IMR-90 (cell line): ENCODE measurements at regions not wholly inside any gene's neighbourhood (a gene's known extent, or its start where the extent isn't known, plus 50 kb on each side); places are given as distances from the start of the nearest gene placed in this dataset.

Source experiments
- ATAC-seq: fragments of 200-7000 bp; cut with Tn5 transposase; 2 replicates; pipeline ENCODE4 v1.9.1; 2020; ENCODE audit warnings: low read depth, mild to moderate bottlenecking, moderate library complexity
- BruUV-seq: library from RNA; stranded (reverse); fragments of 400-500 nt; replicated peaks from 2 replicates; lab custom pipeline; 2021; lab: Mats Ljungman, UMichigan
- CTCF ChIA-PET: fragments of 300-600 bp; formaldehyde crosslinking; extraction: SDS; loops from one replicate; lab custom pipeline; 2021; ENCODE audit warnings: antibody characterized with exemption; lab: Yijun Ruan, JAX
- POLR2A ChIA-PET: fragments of 300-600 bp; sonication (Branson Sonifier 250); formaldehyde crosslinking; loops from one replicate; lab custom pipeline; 2022; ENCODE audit warnings: antibody characterized with exemption; ENCODE audit not compliant: unreplicated experiment; lab: Charles Lee
- DNase-seq: peaks from one replicate; pipeline ENCODE4 v3.0.0; 2013
- H2AFZ ChIP-seq: replicated peaks from 2 replicates; pipeline ENCODE3; 2013; ENCODE audit warnings: low read length, mild to moderate bottlenecking; ENCODE audit not compliant: poor library complexity
- H2AK5ac ChIP-seq: 2 replicates; pipeline ENCODE4 v1.6.1; 2013; ENCODE audit warnings: low read depth, low read length, inconsistent platforms
- H2AK9ac ChIP-seq: replicated peaks from 2 replicates; pipeline ENCODE3; 2013; ENCODE audit warnings: mild to moderate bottlenecking, low read depth, low read length, moderate library complexity; ENCODE audit not compliant: poor library complexity
- H2BK120ac ChIP-seq: 2 replicates; pipeline ENCODE4 v1.6.1; 2013; ENCODE audit warnings: low read depth, low read length, inconsistent platforms
- H2BK15ac ChIP-seq: 3 replicates; pipeline ENCODE4 v1.6.1; 2013; ENCODE audit warnings: low read depth, low read length, inconsistent platforms
- H2BK20ac ChIP-seq: 2 replicates; pipeline ENCODE4 v1.6.1; 2013; ENCODE audit warnings: low read depth, mild to moderate bottlenecking, inconsistent platforms, low read length, moderate library complexity
- H2BK5ac ChIP-seq: 2 replicates; pipeline ENCODE4 v1.6.1; 2013; ENCODE audit warnings: mild to moderate bottlenecking, low read depth, low read length, inconsistent platforms; ENCODE audit not compliant: poor library complexity, severe bottlenecking
- H3K14ac ChIP-seq: replicated peaks from 2 replicates; pipeline ENCODE4 v1.6.1; 2013; ENCODE audit warnings: low read depth, low read length, inconsistent platforms
- H3K18ac ChIP-seq: 2 replicates; pipeline ENCODE4 v1.6.1; 2013; ENCODE audit warnings: low read depth, low read length, control low read depth
- H3K23ac ChIP-seq: 2 replicates; pipeline ENCODE4 v1.6.1; 2013; ENCODE audit warnings: low read depth, low read length, inconsistent platforms
- H3K27ac ChIP-seq: 2 replicates; pipeline ENCODE4 v1.5.1; 2013; ENCODE audit warnings: mild to moderate bottlenecking, control low read depth, low read length; ENCODE audit not compliant: insufficient read depth
- H3K27me3 ChIP-seq: 2 replicates; pipeline ENCODE4 v1.6.1; 2013; ENCODE audit warnings: low read length; ENCODE audit not compliant: control insufficient read depth, insufficient read depth
- H3K36me3 ChIP-seq: 2 replicates; pipeline ENCODE4 v1.6.1; 2013; ENCODE audit warnings: low read length, mixed read lengths; ENCODE audit not compliant: control insufficient read depth, insufficient read depth
- H3K4ac ChIP-seq: 2 replicates; pipeline ENCODE4 v1.6.1; 2013; ENCODE audit warnings: low read depth, low read length, inconsistent platforms
- H3K4me1 ChIP-seq: 2 replicates; pipeline ENCODE4 v1.6.1; 2013; ENCODE audit warnings: low read length, mixed read lengths; ENCODE audit not compliant: control insufficient read depth, insufficient read depth
- H3K4me2 ChIP-seq: 2 replicates; pipeline ENCODE4 v1.6.1; 2013; ENCODE audit warnings: low read depth, mild to moderate bottlenecking, control low read depth, low read length, moderate library complexity
- H3K4me3 ChIP-seq: 2 replicates; pipeline ENCODE4 v1.5.1; 2013; ENCODE audit warnings: low read depth, mild to moderate bottlenecking, control low read depth, low read length, moderate library complexity; ENCODE audit not compliant: insufficient read depth
- H3K56ac ChIP-seq: 2 replicates; pipeline ENCODE4 v1.6.1; 2013; ENCODE audit warnings: low read length, inconsistent platforms; ENCODE audit not compliant: insufficient read depth; ENCODE audit errors: extremely low read depth
- H3K79me1 ChIP-seq, 2 experiments: 2 replicates each; pipeline ENCODE4 v1.6.1; 2013; ENCODE audit warnings: low read length in 2 of 2, inconsistent platforms in 1 of 2, low read depth in 1 of 2
- H3K9ac ChIP-seq: 2 replicates; pipeline ENCODE4 v1.6.1; 2013; ENCODE audit warnings: low read depth, low read length, control low read depth
- H3K9me1 ChIP-seq: 2 replicates; pipeline ENCODE4 v1.6.1; 2013; ENCODE audit warnings: low read length, inconsistent platforms; ENCODE audit not compliant: insufficient read depth
- H3K9me3 ChIP-seq: 2 replicates; pipeline ENCODE4 v1.6.1; 2013; ENCODE audit warnings: low read length; ENCODE audit not compliant: control insufficient read depth, insufficient read depth
- H4K20me1 ChIP-seq: 2 replicates; pipeline ENCODE4 v1.6.1; 2013; ENCODE audit warnings: low read length, inconsistent platforms; ENCODE audit not compliant: insufficient read depth
- H4K5ac ChIP-seq: 2 replicates; pipeline ENCODE4 v1.6.1; 2013; ENCODE audit warnings: mild to moderate bottlenecking, low read depth, low read length, control low read depth
- H4K8ac ChIP-seq, 2 experiments: 2 replicates each; pipeline ENCODE4 v1.6.1; 2013; ENCODE audit warnings: low read depth in 2 of 2, low read length in 2 of 2, control low read depth in 1 of 2, inconsistent platforms in 1 of 2
- H4K91ac ChIP-seq: 2 replicates; pipeline ENCODE4 v1.6.1; 2013; ENCODE audit warnings: low read depth, low read length, inconsistent platforms; ENCODE audit not compliant: insufficient read depth
- BHLHE40 ChIP-seq: fragments of 150-350 bp; IDR thresholded peaks from 2 replicates; pipeline ENCODE4 v1.6.1; 2016; ENCODE audit warnings: mild to moderate bottlenecking, low read depth, low read length
- ELK1 ChIP-seq: fragments of 150-350 bp; IDR thresholded peaks from 2 replicates; pipeline ENCODE4 v1.6.1; 2016; ENCODE audit warnings: low read depth, mild to moderate bottlenecking, low read length, moderate library complexity, borderline replicate concordance
- FOS ChIP-seq: fragments of 150-350 bp; IDR thresholded peaks from 2 replicates; pipeline ENCODE4 v1.6.1; 2016; ENCODE audit warnings: low read depth, low read length
- MAFK ChIP-seq: IDR thresholded peaks from 2 replicates; pipeline ENCODE4 v1.6.1; 2012; ENCODE audit warnings: low read depth, low read length, improper control_type of control experiment
- MXI1 ChIP-seq: IDR thresholded peaks from 2 replicates; pipeline ENCODE4 v1.6.1; 2012; ENCODE audit warnings: low read depth, mild to moderate bottlenecking, low read length, moderate library complexity, borderline replicate concordance
- NFE2L2 ChIP-seq: fragments of 150-350 bp; IDR thresholded peaks from 2 replicates; pipeline ENCODE4 v1.6.1; 2016; ENCODE audit warnings: low read depth, mild to moderate bottlenecking, low read length
- POLR2A ChIP-seq: IDR thresholded peaks from 2 replicates; pipeline ENCODE4 v1.6.1; 2012; ENCODE audit warnings: mild to moderate bottlenecking, low read depth, low read length
- RAD21 ChIP-seq: IDR thresholded peaks from 2 replicates; pipeline ENCODE4 v1.6.1; 2012; ENCODE audit warnings: low read length, improper control_type of control experiment
- RCOR1 ChIP-seq: IDR thresholded peaks from 2 replicates; pipeline ENCODE4 v1.6.1; 2012; ENCODE audit warnings: mild to moderate bottlenecking, low read length, improper control_type of control experiment; ENCODE audit not compliant: insufficient replicate concordance
- SMC3 ChIP-seq: fragments of 150-350 bp; IDR thresholded peaks from 2 replicates; pipeline ENCODE4 v1.6.1; 2016; ENCODE audit warnings: low read depth, mild to moderate bottlenecking, antibody characterized with exemption, low read length, moderate library complexity
- WGBS, 2 experiments: methylation state at CpG; one replicate each; pipeline versions ENCODE4 v1.1.5 to v1.1.7; 2013; ENCODE audit warnings: missing lambda C conversion rate in 2 of 2; ENCODE audit not compliant: insufficient read length in 1 of 2; ENCODE audit errors: extremely low coverage in 2 of 2; 5-methylcytosine and 5-hydroxymethylcytosine counted together
- dilution Hi-C: fragments of 300-500 bp; cut with HindIII; formaldehyde crosslinking; loops from one replicate; pipeline ENCODE4 v1.14.3; 2018; ENCODE audit warnings: low sequenced_read_pairs; ENCODE audit not compliant: unreplicated experiment
- in situ Hi-C: fragments of 300-500 bp; cut with MboI; formaldehyde crosslinking; loops from 3 replicates; pipeline ENCODE4 v1.14.3; 2019; ENCODE audit warnings: low sequenced_read_pairs, inconsistent platforms, mixed read lengths
- intact Hi-C: fragments of 100-400 bp; cut with micrococcal nuclease; formaldehyde crosslinking; loops from 2 replicates; pipeline ENCODE4 v1.10.0; 2022

DNA sequence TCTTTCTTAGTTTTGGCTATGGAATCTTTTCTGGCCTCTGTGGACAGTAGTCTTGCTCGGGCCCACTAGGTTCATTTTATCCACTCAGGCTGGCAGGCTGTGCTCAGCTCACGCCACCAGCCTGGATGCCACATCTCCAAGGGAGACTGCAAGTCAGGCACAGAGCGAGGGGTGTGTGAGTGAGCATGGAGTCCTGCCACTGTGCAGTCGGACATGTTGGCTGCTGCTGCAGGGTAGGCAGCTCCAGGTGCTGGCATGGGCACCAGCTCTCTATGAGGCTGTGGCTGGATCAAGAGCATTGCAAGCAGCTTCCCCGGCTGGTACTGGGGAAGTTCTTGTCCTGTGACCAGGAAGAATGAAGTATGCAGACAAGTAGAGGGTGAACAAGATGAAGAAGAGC is 158.9 kb downstream of the PCTP start:
- ATAC-seq (no peak), DNase-seq (no peak)
- H2AK5ac ChIP-seq, result no peak overlapping the region
- H3K4me1 ChIP-seq, result no peaks in the 10 kb centered on the region
- no peak overlapping the region for H4K8ac ChIP-seq
- TF ChIP-seq SMC3 (no peak), BHLHE40 (no peak), MAFK (no peak), RAD21 (no peak), NFE2L2 (no peak), POLR2A (no peak), MXI1 (no peak), RCOR1 (no peak), FOS (no peak), ELK1 (no peak)
- no peak overlapping the region for H3K4me2 ChIP-seq
- H3K4ac ChIP-seq, result no peak overlapping the region
- H3K27me3 ChIP-seq, result no peaks in the 10 kb centered on the region
- H2AFZ ChIP-seq, result no peak overlapping the region
- H3K36me3 ChIP-seq, result no peaks in the 10 kb centered on the region
- no peak overlapping the region for H4K5ac ChIP-seq
- no peak overlapping the region for H2BK120ac ChIP-seq
- H2AK9ac ChIP-seq, result no peak overlapping the region
- H3K79me1 ChIP-seq, result no peaks in the 10 kb centered on the region
- no peak overlapping the region for H3K56ac ChIP-seq
- no peaks in the 10 kb centered on the region for H4K20me1 ChIP-seq
- 20% methylated on average over 1 of the region's 5 CpGs; no CpG with 5 or more reads in 1 of the 2 experiments for WGBS, 2 experiments
- no peak overlapping the region for H2BK15ac ChIP-seq
- no peak overlapping the region for H4K91ac ChIP-seq
- no peak overlapping the region for H3K9ac ChIP-seq
- no peak overlapping the region for H3K14ac ChIP-seq
- H2BK5ac ChIP-seq, result no peak overlapping the region
- H3K4me3 ChIP-seq, result no peak overlapping the region
- H3K27ac ChIP-seq, result no peak overlapping the region
- 0 out of 2 replicates have a peak, but pooled peaks cover 2% of the 10 kb centered on the region for H3K9me3 ChIP-seq
- H3K18ac ChIP-seq, result no peak overlapping the region
- intact Hi-C loops (no loop called here), in situ Hi-C loops (no loop called here), dilution Hi-C loops (no loop called here)
- no peak overlapping the region for H2BK20ac ChIP-seq
- ChIA-PET CTCF (no interaction called here), POLR2A (no interaction called here)
- BruUV-seq, result no TSS peak
- H3K23ac ChIP-seq, result no peak overlapping the region
- H3K9me1 ChIP-seq, result no peaks in the 10 kb centered on the region
